HepG2 (cell line): ENCODE measurements at regions not wholly inside any gene's neighbourhood (a gene's known extent, or its start where the extent isn't known, plus 50 kb on each side); places are given as distances from the start of the nearest gene placed in this dataset.

Source experiments
- ASH2L ChIP-seq: fragments of 300-600, 200-600 bp; sonication (generic); IDR thresholded peaks from 2 replicates; pipeline ENCODE4 v1.7.0; 2017; ENCODE audit warnings: low read depth, mild to moderate bottlenecking, moderate library complexity, mixed read lengths, low read length; ENCODE audit not compliant: insufficient read length
- ELF3 ChIP-seq: IDR thresholded peaks from 2 replicates; pipeline ENCODE4 v1.6.1; 2016; ENCODE audit warnings: missing genetic modification reagents, missing compliant biosample characterization
- HNF4G ChIP-seq, 2 experiments: sonication (generic) in 1 of 2; formaldehyde crosslinking in 1 of 2; IDR thresholded peaks; 2 replicates each; pipeline versions ENCODE4 v1.4.0 to v1.6.1; 2011 to 2020; ENCODE audit warnings: borderline replicate concordance in 2 of 2, low read depth in 2 of 2, mild to moderate bottlenecking in 2 of 2, low read length in 1 of 2, missing genetic modification reagents in 1 of 2, moderate library complexity in 1 of 2
- KLF6 ChIP-seq: IDR thresholded peaks from 2 replicates; pipeline ENCODE4 v1.8.0; 2016; ENCODE audit warnings: missing biosample characterization, missing genetic modification reagents
- LCORL ChIP-seq, 2 experiments: fragments of 450-650 bp in 1 of 2; sonication (generic) in 1 of 2; formaldehyde crosslinking in 1 of 2; IDR thresholded peaks; 2 replicates each; pipeline versions ENCODE4 v1.5.0 to v1.6.1; 2017 to 2020; ENCODE audit warnings: antibody characterized with exemption in 1 of 2, missing genetic modification reagents in 1 of 2
- RXRA ChIP-seq: sonication (generic); formaldehyde crosslinking; IDR thresholded peaks from 2 replicates; pipeline ENCODE4 v1.5.1; 2020; ENCODE audit warnings: missing genetic modification reagents
- SNRNP70 ChIP-seq: fragments of 200-400 bp; formaldehyde crosslinking; IDR thresholded peaks from 2 replicates; pipeline ENCODE4 v1.6.1; 2017; ENCODE audit warnings: mild to moderate bottlenecking, low read depth, low read length, moderate library complexity
- SOX6 ChIP-seq, 2 experiments: fragments of 450-650 bp in 1 of 2; sonication (generic) in 1 of 2; formaldehyde crosslinking in 1 of 2; IDR thresholded peaks; 2 replicates each; pipeline versions ENCODE4 v1.4.0 to v1.6.1; 2017 to 2020; ENCODE audit warnings: antibody characterized with exemption in 1 of 2, mild to moderate bottlenecking in 1 of 2, missing genetic modification reagents in 1 of 2
- TBX3 ChIP-seq: fragments of 450-650 bp; IDR thresholded peaks from 2 replicates; pipeline ENCODE4 v1.6.1; 2017; ENCODE audit warnings: antibody characterized with exemption, mild to moderate bottlenecking, inconsistent platforms, borderline replicate concordance
- TEAD3 ChIP-seq: optimal IDR thresholded peaks from 2 replicates; pipeline ENCODE3; 2016; ENCODE audit warnings: borderline replicate concordance
- THAP11 ChIP-seq: IDR thresholded peaks from 2 replicates; pipeline ENCODE4 v1.6.1; 2016; ENCODE audit warnings: missing biosample characterization, missing genetic modification reagents
- ZNF292 ChIP-seq: sonication (generic); formaldehyde crosslinking; IDR thresholded peaks from 2 replicates; pipeline ENCODE4 v1.8.1; 2022; ENCODE audit warnings: mild to moderate bottlenecking, low read depth, missing genetic modification reagents, borderline replicate concordance
- ZNF329 ChIP-seq: sonication (generic); formaldehyde crosslinking; IDR thresholded peaks from 2 replicates; pipeline ENCODE4 v1.9.0; 2021; ENCODE audit warnings: low read depth, mild to moderate bottlenecking, missing genetic modification reagents
- TF ChIP-seq, protein P1 (sequence below): sonication (generic); formaldehyde crosslinking; IDR thresholded peaks from 2 replicates; pipeline ENCODE4 v1.5.0; 2020; ENCODE audit warnings: mild to moderate bottlenecking, missing genetic modification reagents
- TF ChIP-seq, protein P2 (sequence below): sonication (generic); formaldehyde crosslinking; conservative IDR thresholded peaks from 2 replicates; pipeline ENCODE4 v1.8.0; 2022; ENCODE audit warnings: low read depth, missing genetic modification reagents
- TF ChIP-seq, protein P3 (sequence below): sonication (generic); formaldehyde crosslinking; IDR thresholded peaks from 2 replicates; pipeline ENCODE4 v1.5.1; 2020; ENCODE audit warnings: mild to moderate bottlenecking, missing genetic modification reagents, moderate library complexity

DNA sequence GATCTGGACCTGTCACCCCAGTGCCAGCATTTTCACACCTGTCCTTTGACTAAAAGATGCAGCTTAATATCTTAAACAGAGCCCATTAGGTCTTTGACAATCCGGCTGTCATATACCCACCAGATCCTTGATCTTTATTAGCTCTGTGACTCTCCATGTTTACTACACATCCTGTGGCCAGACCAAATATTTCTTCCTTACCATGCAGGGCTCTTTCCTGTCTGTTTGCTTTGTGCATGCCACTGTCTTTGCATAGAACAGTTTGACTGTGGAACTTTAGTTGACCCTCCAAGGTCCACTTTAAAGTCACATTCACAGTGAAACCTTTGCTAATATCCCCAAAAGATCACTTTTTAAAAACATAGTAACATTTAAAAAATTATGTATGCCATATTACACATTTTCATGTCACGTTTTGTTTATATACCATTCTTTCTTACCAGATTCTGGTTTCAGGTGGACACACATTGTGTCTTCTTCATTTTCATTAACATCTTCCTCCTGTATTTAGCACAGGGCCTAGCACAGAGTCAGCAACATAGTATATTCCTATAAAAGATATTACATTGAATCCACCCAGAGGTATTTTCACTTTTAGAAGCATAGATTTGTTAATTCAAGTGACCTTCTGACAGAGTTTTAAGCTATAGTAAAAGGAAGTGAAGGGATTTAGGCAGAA is 95.8 kb downstream of the RAP2B start (continued):
- TF ChIP-seq, protein P1, sequence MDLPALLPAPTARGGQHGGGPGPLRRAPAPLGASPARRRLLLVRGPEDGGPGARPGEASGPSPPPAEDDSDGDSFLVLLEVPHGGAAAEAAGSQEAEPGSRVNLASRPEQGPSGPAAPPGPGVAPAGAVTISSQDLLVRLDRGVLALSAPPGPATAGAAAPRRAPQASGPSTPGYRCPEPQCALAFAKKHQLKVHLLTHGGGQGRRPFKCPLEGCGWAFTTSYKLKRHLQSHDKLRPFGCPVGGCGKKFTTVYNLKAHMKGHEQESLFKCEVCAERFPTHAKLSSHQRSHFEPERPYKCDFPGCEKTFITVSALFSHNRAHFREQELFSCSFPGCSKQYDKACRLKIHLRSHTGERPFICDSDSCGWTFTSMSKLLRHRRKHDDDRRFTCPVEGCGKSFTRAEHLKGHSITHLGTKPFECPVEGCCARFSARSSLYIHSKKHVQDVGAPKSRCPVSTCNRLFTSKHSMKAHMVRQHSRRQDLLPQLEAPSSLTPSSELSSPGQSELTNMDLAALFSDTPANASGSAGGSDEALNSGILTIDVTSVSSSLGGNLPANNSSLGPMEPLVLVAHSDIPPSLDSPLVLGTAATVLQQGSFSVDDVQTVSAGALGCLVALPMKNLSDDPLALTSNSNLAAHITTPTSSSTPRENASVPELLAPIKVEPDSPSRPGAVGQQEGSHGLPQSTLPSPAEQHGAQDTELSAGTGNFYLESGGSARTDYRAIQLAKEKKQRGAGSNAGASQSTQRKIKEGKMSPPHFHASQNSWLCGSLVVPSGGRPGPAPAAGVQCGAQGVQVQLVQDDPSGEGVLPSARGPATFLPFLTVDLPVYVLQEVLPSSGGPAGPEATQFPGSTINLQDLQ, result no peak
- TF ChIP-seq RXRA (peak; percentile 82; the same call in 1 of the 2 replicates), TBX3 (peak; percentile 52; the same call in 1 of the 2 replicates), ZNF292 (peak; percentile 79; the same call in 1 of the 2 replicates), HNF4G (IDR thresholded peaks at IDR 0.05; ENCODE audit: borderline replicate concordance, low read depth, low read length) (peak; percentile 83), HNF4G (CRISPR knock-in tag; IDR thresholded peaks at IDR 0.05; ENCODE audit: borderline replicate concordance, low read depth) (peak; percentile 54; the same call in 1 of the 2 replicates), SNRNP70 (no peak), THAP11 (CRISPR knock-in tag) (peak; percentile 43; the same call in 1 of the 2 replicates), SOX6 (IDR thresholded peaks at IDR 0.05) (no peak), SOX6 (CRISPR knock-in tag; IDR thresholded peaks at IDR 0.05) (peak; percentile 72), ELF3 (peak; percentile 87), TEAD3 (CRISPR knock-in tag) (peak; percentile 98), LCORL (IDR thresholded peaks at IDR 0.05) (peak; percentile 54; the same call in 1 of the 2 replicates), LCORL (CRISPR knock-in tag; IDR thresholded peaks at IDR 0.05) (peak; percentile 76), ZNF329 (no peak), KLF6 (no peak), ASH2L (peak; percentile 57)
- TF ChIP-seq, protein P2, sequence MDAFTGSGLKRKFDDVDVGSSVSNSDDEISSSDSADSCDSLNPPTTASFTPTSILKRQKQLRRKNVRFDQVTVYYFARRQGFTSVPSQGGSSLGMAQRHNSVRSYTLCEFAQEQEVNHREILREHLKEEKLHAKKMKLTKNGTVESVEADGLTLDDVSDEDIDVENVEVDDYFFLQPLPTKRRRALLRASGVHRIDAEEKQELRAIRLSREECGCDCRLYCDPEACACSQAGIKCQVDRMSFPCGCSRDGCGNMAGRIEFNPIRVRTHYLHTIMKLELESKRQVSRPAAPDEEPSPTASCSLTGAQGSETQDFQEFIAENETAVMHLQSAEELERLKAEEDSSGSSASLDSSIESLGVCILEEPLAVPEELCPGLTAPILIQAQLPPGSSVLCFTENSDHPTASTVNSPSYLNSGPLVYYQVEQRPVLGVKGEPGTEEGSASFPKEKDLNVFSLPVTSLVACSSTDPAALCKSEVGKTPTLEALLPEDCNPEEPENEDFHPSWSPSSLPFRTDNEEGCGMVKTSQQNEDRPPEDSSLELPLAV (CRISPR knock-in tag), result no peak
- TF ChIP-seq, protein P3, sequence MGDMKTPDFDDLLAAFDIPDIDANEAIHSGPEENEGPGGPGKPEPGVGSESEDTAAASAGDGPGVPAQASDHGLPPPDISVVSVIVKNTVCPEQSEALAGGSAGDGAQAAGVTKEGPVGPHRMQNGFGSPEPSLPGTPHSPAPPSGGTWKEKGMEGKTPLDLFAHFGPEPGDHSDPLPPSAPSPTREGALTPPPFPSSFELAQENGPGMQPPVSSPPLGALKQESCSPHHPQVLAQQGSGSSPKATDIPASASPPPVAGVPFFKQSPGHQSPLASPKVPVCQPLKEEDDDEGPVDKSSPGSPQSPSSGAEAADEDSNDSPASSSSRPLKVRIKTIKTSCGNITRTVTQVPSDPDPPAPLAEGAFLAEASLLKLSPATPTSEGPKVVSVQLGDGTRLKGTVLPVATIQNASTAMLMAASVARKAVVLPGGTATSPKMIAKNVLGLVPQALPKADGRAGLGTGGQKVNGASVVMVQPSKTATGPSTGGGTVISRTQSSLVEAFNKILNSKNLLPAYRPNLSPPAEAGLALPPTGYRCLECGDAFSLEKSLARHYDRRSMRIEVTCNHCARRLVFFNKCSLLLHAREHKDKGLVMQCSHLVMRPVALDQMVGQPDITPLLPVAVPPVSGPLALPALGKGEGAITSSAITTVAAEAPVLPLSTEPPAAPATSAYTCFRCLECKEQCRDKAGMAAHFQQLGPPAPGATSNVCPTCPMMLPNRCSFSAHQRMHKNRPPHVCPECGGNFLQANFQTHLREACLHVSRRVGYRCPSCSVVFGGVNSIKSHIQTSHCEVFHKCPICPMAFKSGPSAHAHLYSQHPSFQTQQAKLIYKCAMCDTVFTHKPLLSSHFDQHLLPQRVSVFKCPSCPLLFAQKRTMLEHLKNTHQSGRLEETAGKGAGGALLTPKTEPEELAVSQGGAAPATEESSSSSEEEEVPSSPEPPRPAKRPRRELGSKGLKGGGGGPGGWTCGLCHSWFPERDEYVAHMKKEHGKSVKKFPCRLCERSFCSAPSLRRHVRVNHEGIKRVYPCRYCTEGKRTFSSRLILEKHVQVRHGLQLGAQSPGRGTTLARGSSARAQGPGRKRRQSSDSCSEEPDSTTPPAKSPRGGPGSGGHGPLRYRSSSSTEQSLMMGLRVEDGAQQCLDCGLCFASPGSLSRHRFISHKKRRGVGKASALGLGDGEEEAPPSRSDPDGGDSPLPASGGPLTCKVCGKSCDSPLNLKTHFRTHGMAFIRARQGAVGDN (CRISPR knock-in tag), result no peak
